ENCODE measurements at regions not wholly inside any gene's neighbourhood (a gene's known extent, or its start where the extent isn't known, plus 50 kb on each side); places are given as distances from the start of the nearest gene placed in this dataset.

GRCh38 chr17:6314311-6314710, 120.6 kb downstream of the AIPL1 start:
- no peak overlapping the region for H3K9ac ChIP-seq (ENCODE audit: low read depth, low read length, poor library complexity, severe bottlenecking)
- no peaks in the 10 kb centered on the region for H3K4me1 ChIP-seq (ENCODE audit: insufficient read depth, low read length, poor library complexity, severe bottlenecking)
- no peak overlapping the region for H2AFZ ChIP-seq (ENCODE audit: low read length)
- TF ChIP-seq CTCF (conservative IDR thresholded peaks at IDR 0.05; ENCODE audit: low read length): no peak
- no peak for TF ChIP-seq EZH2phosphoT487 (IDR thresholded peaks at IDR 0.05; ENCODE audit: borderline replicate concordance)
- no peaks in the 10 kb centered on the region for H4K20me1 ChIP-seq (ENCODE audit: insufficient read depth, low read length, poor library complexity, severe bottlenecking)
- no peaks in the 10 kb centered on the region for H3F3A ChIP-seq (ENCODE audit: low read depth)
- no peaks in the 10 kb centered on the region for H3K9me3 ChIP-seq (ENCODE audit: insufficient read depth, low read depth, low read length)
- no peaks in the 10 kb centered on the region for H3K36me3 ChIP-seq (ENCODE audit: insufficient read depth, low read length)
- no peaks in the 10 kb centered on the region for H3K79me2 ChIP-seq (ENCODE audit: insufficient read depth, low read length)
- no peaks in the 10 kb centered on the region for H3K27me3 ChIP-seq (ENCODE audit: insufficient read depth, low read length, poor library complexity, severe bottlenecking)
- no peaks in the 10 kb centered on the region for H3K9me2 ChIP-seq (replicated peaks; ENCODE audit: low read depth, low read length)
- no peak overlapping the region for H3K4me2 ChIP-seq (ENCODE audit: low read depth, low read length, poor library complexity, severe bottlenecking)
- H3K4me3 ChIP-seq (ENCODE audit: low read length, poor library complexity, severe bottlenecking): no peak overlapping the region

- Histone ChIP-seq H4K20me1 (ENCODE audit: insufficient read depth, low read length, poor library complexity, severe bottlenecking) (no peaks in the 10 kb centered on the region), H3K9me2 (replicated peaks; ENCODE audit: low read depth, low read length) (no peaks in the 10 kb centered on the region), H3K4me1 (ENCODE audit: insufficient read depth, low read length, poor library complexity, severe bottlenecking) (no peaks in the 10 kb centered on the region), H3K9ac (ENCODE audit: low read depth, low read length, poor library complexity, severe bottlenecking) (no peak overlapping the region), H3F3A (ENCODE audit: low read depth) (no peaks in the 10 kb centered on the region), H3K27me3 (ENCODE audit: insufficient read depth, low read length, poor library complexity, severe bottlenecking) (no peaks in the 10 kb centered on the region), H3K4me2 (ENCODE audit: low read depth, low read length, poor library complexity, severe bottlenecking) (no peak overlapping the region), H3K9me3 (ENCODE audit: insufficient read depth, low read depth, low read length) (no peaks in the 10 kb centered on the region), H3K79me2 (ENCODE audit: insufficient read depth, low read length) (no peaks in the 10 kb centered on the region), H2AFZ (ENCODE audit: low read length) (no peak overlapping the region), H3K36me3 (ENCODE audit: insufficient read depth, low read length) (no peaks in the 10 kb centered on the region), H3K4me3 (ENCODE audit: low read length, poor library complexity, severe bottlenecking) (no peak overlapping the region)
- TF ChIP-seq CTCF (conservative IDR thresholded peaks at IDR 0.05; ENCODE audit: low read length): no peak
- no peak for TF ChIP-seq EZH2phosphoT487 (IDR thresholded peaks at IDR 0.05; ENCODE audit: borderline replicate concordance)
These were observed 121.1 kb downstream of the AIPL1 start for GRCh38 chr17:6313835-6314234.

- no peak overlapping the region for H2AFZ ChIP-seq (ENCODE audit: low read length)
- no peaks in the 10 kb centered on the region for H3K79me2 ChIP-seq (ENCODE audit: insufficient read depth, low read length)
- H3K4me2 ChIP-seq (ENCODE audit: low read depth, low read length, poor library complexity, severe bottlenecking): no peak overlapping the region
- no peaks in the 10 kb centered on the region for H3K27me3 ChIP-seq (ENCODE audit: insufficient read depth, low read length, poor library complexity, severe bottlenecking)
- TF ChIP-seq CTCF (conservative IDR thresholded peaks at IDR 0.05; ENCODE audit: low read length): no peak
- no peak for TF ChIP-seq EZH2phosphoT487 (IDR thresholded peaks at IDR 0.05; ENCODE audit: borderline replicate concordance)
- no peaks in the 10 kb centered on the region for H3K9me2 ChIP-seq (replicated peaks; ENCODE audit: low read depth, low read length)
- no peaks in the 10 kb centered on the region for H3F3A ChIP-seq (ENCODE audit: low read depth)
- no peaks in the 10 kb centered on the region for H3K4me1 ChIP-seq (ENCODE audit: insufficient read depth, low read length, poor library complexity, severe bottlenecking)
- no peak overlapping the region for H3K4me3 ChIP-seq (ENCODE audit: low read length, poor library complexity, severe bottlenecking)
- H3K9ac ChIP-seq (ENCODE audit: low read depth, low read length, poor library complexity, severe bottlenecking): no peak overlapping the region
- no peaks in the 10 kb centered on the region for H3K9me3 ChIP-seq (ENCODE audit: insufficient read depth, low read depth, low read length)
- H4K20me1 ChIP-seq (ENCODE audit: insufficient read depth, low read length, poor library complexity, severe bottlenecking): no peaks in the 10 kb centered on the region
- no peaks in the 10 kb centered on the region for H3K36me3 ChIP-seq (ENCODE audit: insufficient read depth, low read length)
These were observed 128.1 kb downstream of the AIPL1 start for GRCh38 chr17:6306820-6307219.
